Activated CD8-positive, alpha-beta memory T cell treated with anti-CD3 and anti-CD28 coated beads, Interleukin-2, amount 50 U/mL, for 48 hours (primary cell): ENCODE measurements at regions not wholly inside any gene's neighbourhood (a gene's known extent, or its start where the extent isn't known, plus 50 kb on each side); places are given as distances from the start of the nearest gene placed in this dataset.

Experiments used
- DNase-seq: peaks from one replicate; pipeline ENCODE4 v3.0.0-alpha.2; 2020

GRCh38 chr16:48435906-48436305, 50.7 kb upstream of the SIAH1 start:
- DNase-seq: no peak

GRCh38 chr16:48435318-48435680, 50.1 kb upstream of the SIAH1 start:
- no peak for DNase-seq
